ENCODE measurements at regions not wholly inside any gene's neighbourhood (a gene's known extent, or its start where the extent isn't known, plus 50 kb on each side); places are given as distances from the start of the nearest gene placed in this dataset.

DNA sequence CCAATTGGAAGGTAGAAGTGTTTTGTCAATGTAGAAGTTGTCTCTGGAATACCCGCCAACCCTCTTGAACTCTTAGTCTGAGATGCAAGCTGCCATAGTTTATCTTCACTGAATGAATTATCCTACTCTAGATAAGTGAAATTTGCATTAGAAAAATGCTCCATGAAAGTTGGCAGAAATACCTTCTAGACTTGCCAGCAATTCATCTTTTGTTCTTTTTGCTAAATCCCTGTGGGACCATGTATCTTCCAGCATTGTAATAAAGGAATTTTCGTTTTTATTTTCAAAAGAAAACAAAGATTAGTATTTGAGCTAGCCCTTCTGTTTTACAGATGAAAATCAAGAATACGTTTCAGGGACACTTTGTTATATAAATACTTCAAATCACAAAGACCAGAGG lies 244.2 kb downstream of the CBLN4 start:
- TF ChIP-seq POLR2A (IDR thresholded peaks at IDR 0.05) (no peak), EP300 (IDR thresholded peaks at IDR 0.05) (no peak), POLR2AphosphoS5 (IDR thresholded peaks at IDR 0.05) (no peak)
- TF ChIP-seq, protein P1, sequence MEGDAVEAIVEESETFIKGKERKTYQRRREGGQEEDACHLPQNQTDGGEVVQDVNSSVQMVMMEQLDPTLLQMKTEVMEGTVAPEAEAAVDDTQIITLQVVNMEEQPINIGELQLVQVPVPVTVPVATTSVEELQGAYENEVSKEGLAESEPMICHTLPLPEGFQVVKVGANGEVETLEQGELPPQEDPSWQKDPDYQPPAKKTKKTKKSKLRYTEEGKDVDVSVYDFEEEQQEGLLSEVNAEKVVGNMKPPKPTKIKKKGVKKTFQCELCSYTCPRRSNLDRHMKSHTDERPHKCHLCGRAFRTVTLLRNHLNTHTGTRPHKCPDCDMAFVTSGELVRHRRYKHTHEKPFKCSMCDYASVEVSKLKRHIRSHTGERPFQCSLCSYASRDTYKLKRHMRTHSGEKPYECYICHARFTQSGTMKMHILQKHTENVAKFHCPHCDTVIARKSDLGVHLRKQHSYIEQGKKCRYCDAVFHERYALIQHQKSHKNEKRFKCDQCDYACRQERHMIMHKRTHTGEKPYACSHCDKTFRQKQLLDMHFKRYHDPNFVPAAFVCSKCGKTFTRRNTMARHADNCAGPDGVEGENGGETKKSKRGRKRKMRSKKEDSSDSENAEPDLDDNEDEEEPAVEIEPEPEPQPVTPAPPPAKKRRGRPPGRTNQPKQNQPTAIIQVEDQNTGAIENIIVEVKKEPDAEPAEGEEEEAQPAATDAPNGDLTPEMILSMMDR (IDR thresholded peaks at IDR 0.05) = no peak
- Histone ChIP-seq H3K9me3 (no peaks in the 10 kb centered on the region), H3K4me1 (no peaks in the 10 kb centered on the region), H3K36me3 (no peaks in the 10 kb centered on the region), H3K4me3 (no peak overlapping the region), H3K27me3 (no peaks in the 10 kb centered on the region), H3K27ac (no peak overlapping the region)
- 26 to 35% methylated on average over 3 of the region's 3 CpGs for WGBS, 2 donors (ENCODE audit: low coverage in 1 of 2)
- ATAC-seq = no peak

- Histone ChIP-seq H3K9me3 (no peaks in the 10 kb centered on the region), H3K36me3 (no peaks in the 10 kb centered on the region), H3K27ac (no peak overlapping the region), H3K4me1 (no peaks in the 10 kb centered on the region), H3K27me3 (no peaks in the 10 kb centered on the region), H3K4me3 (no peak overlapping the region)
- 27 to 56% methylated on average over 3 of the region's 3 CpGs for WGBS, 2 donors (ENCODE audit: low coverage in 1 of 2)
- no peak for ATAC-seq
- TF ChIP-seq POLR2A (IDR thresholded peaks at IDR 0.05) = no peak
- TF ChIP-seq EP300 (IDR thresholded peaks at IDR 0.05) = no peak
- no peak for TF ChIP-seq POLR2AphosphoS5 (IDR thresholded peaks at IDR 0.05)
- TF ChIP-seq, protein P1 (IDR thresholded peaks at IDR 0.05) = no peak
These were observed 244.7 kb downstream of the CBLN4 start for GRCh38 chr20:55760586-55760985.

GRCh38 chr20:55755861-55756260 lies 249.5 kb downstream of the CBLN4 start:
- H3K27ac ChIP-seq = no peak overlapping the region
- no peak overlapping the region for H3K4me3 ChIP-seq
- H3K9me3 ChIP-seq = no peaks in the 10 kb centered on the region
- no peaks in the 10 kb centered on the region for H3K27me3 ChIP-seq
- 74 to 83% methylated on average over 3 of the region's 3 CpGs for WGBS, 2 donors (ENCODE audit: low coverage in 1 of 2)
- TF ChIP-seq, protein P1 (IDR thresholded peaks at IDR 0.05) = no peak
- TF ChIP-seq POLR2AphosphoS5 (IDR thresholded peaks at IDR 0.05) (no peak), POLR2A (IDR thresholded peaks at IDR 0.05) (no peak), EP300 (IDR thresholded peaks at IDR 0.05) (no peak)
- H3K4me1 ChIP-seq = no peaks in the 10 kb centered on the region
- H3K36me3 ChIP-seq = no peaks in the 10 kb centered on the region
- ATAC-seq = no peak

DNA sequence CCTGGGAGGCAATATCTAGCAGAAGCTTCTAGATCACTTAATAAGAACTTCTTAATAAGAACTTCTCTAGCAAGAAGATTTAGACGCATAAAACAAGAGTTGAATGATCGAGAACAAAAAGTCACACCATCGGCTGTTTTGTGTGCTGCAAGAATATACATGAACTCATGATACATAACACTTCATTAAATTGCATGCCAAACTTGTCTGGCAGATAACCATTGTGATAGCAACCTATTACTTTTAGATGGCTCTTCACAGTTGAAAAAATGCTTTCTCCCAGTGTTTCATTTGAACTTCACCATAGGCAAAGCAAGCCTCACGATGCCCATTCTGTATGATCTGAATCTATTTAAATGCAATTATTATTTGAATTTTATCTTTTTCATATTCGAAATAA lies 249.9 kb downstream of the CBLN4 start:
- no peak for TF ChIP-seq EP300 (IDR thresholded peaks at IDR 0.05)
- TF ChIP-seq POLR2A (IDR thresholded peaks at IDR 0.05) = no peak
- no peak for TF ChIP-seq POLR2AphosphoS5 (IDR thresholded peaks at IDR 0.05)
- TF ChIP-seq, protein P1 (IDR thresholded peaks at IDR 0.05) = no peak
- Histone ChIP-seq H3K36me3 (no peaks in the 10 kb centered on the region), H3K27me3 (no peaks in the 10 kb centered on the region), H3K4me3 (no peak overlapping the region), H3K9me3 (no peaks in the 10 kb centered on the region), H3K27ac (no peak overlapping the region), H3K4me1 (no peaks in the 10 kb centered on the region)
- no peak for ATAC-seq
- WGBS, 2 donors (ENCODE audit: low coverage in 1 of 2) = 85 to 87% methylated on average over 5 of the region's 5 CpGs

DNA sequence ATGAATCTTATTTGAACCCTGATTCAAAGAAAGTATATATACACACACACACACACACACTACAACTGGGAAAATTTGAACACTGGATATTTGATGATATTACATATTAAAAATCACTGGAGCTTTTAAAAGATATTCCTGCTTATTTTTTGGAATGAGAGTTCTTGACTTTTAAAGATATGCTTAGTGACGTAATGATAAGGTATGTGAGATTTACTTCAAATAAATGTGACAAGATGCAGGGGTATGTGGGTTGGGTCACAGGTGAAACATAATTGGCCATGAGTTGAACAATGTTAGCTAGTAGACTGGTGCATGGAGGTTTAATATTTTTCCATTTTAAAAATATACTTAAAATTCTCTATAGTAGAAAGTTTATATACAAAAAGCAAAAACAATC lies 258.6 kb downstream of the CBLN4 start:
- Histone ChIP-seq H3K4me1 (no peaks in the 10 kb centered on the region), H3K27me3 (no peaks in the 10 kb centered on the region), H3K9me3 (no peaks in the 10 kb centered on the region), H3K27ac (no peak overlapping the region), H3K4me3 (no peak overlapping the region), H3K36me3 (no peaks in the 10 kb centered on the region)
- no peak for ATAC-seq
- TF ChIP-seq POLR2AphosphoS5 (IDR thresholded peaks at IDR 0.05) (no peak), POLR2A (IDR thresholded peaks at IDR 0.05) (no peak), EP300 (IDR thresholded peaks at IDR 0.05) (no peak)
- TF ChIP-seq, protein P1 (IDR thresholded peaks at IDR 0.05) = no peak
- WGBS, 2 donors (ENCODE audit: low coverage in 1 of 2) = 80 to 94% methylated on average over 1 of the region's 1 CpG
